HFF-Myc (cell line): ENCODE measurements at regions not wholly inside any gene's neighbourhood (a gene's known extent, or its start where the extent isn't known, plus 50 kb on each side); places are given as distances from the start of the nearest gene placed in this dataset.

Experiments used
- DNase-seq: peaks from one replicate; pipeline ENCODE4 v3.0.0-alpha.2; 2011; ENCODE audit warnings: low read depth; ENCODE audit errors: extremely low read depth
- H3K4me3 ChIP-seq: replicated peaks from 2 replicates; pipeline ENCODE4 v1.5.1; 2011; ENCODE audit warnings: low read depth, mild to moderate bottlenecking, control low read depth, low read length
- TF ChIP-seq, protein P1 (sequence below): IDR thresholded peaks from 2 replicates; pipeline ENCODE4 v1.5.1; 2012; ENCODE audit warnings: mild to moderate bottlenecking, low read depth, low read length, control low read depth; ENCODE audit errors: missing control alignments

DNA sequence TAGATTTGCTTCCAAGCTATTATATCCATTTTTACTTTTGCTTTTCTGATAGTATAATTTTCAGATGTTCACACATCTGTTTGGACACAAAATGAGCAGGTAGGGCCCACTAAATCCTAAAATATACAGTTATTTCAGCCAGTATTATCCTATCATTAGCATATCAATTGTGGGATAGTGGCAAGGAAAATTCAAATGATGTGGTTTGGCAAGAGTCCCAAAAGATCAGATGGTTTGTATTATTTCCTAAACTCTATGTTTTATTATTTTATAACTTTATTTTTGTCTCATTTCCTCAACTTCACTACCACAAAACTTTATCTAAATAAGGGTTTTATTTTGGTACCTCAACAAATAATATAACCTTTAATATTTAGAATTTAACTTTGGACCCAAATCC is 1659.6 kb downstream of the NCAM2 start:
- no peak overlapping the region for H3K4me3 ChIP-seq
- TF ChIP-seq, protein P1, sequence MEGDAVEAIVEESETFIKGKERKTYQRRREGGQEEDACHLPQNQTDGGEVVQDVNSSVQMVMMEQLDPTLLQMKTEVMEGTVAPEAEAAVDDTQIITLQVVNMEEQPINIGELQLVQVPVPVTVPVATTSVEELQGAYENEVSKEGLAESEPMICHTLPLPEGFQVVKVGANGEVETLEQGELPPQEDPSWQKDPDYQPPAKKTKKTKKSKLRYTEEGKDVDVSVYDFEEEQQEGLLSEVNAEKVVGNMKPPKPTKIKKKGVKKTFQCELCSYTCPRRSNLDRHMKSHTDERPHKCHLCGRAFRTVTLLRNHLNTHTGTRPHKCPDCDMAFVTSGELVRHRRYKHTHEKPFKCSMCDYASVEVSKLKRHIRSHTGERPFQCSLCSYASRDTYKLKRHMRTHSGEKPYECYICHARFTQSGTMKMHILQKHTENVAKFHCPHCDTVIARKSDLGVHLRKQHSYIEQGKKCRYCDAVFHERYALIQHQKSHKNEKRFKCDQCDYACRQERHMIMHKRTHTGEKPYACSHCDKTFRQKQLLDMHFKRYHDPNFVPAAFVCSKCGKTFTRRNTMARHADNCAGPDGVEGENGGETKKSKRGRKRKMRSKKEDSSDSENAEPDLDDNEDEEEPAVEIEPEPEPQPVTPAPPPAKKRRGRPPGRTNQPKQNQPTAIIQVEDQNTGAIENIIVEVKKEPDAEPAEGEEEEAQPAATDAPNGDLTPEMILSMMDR: no peak
- DNase-seq: no peak

DNA sequence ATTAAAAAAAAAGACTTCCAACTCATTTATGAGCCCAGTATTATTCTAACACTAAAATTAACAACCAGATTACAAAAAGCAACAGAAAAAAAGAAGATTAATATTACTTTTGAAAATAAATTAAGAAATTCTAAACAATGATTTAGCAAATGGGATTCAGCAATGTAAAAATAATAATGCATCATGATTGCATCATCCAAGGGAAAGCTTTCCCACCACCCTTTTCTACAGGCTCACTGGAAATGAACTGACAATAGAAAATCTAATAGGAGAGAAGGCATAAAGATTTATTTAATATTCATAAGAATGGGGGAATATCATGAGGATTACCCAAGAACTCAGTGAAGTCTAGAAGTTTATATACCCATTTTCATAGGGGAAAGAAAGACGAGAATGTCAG is 1671.9 kb downstream of the NCAM2 start:
- TF ChIP-seq, protein P1: no peak
- H3K4me3 ChIP-seq: no peak overlapping the region
- no peak for DNase-seq

GRCh38 chr21:22679207-22679606 is 1681.0 kb downstream of the NCAM2 start:
- DNase-seq: no peak
- TF ChIP-seq, protein P1: no peak
- no peak overlapping the region for H3K4me3 ChIP-seq

DNA sequence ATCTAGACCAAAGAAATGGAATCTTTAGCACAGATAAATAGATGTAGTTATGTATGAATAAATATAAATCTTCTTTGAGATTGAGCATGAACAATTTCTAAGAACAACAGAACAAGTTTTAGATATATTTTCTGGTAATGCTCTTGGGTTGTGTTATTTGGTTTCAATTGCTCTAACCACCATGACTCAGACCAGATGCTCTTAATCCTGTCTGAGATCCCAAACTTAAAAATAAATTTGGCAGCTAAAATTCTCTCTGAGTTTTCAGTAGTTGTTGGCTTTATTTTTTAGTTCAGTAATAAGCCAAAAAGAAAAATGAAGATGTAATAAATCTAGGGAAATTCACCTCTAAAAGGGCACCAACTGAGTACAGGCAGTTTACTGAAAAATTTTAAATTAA is 1693.4 kb downstream of the NCAM2 start:
- TF ChIP-seq, protein P1: no peak
- no peak overlapping the region for H3K4me3 ChIP-seq
- DNase-seq: no peak

GRCh38 chr21:22703521-22703920 is 1705.3 kb downstream of the NCAM2 start:
- TF ChIP-seq, protein P1: no peak
- DNase-seq: no peak
- no peak overlapping the region for H3K4me3 ChIP-seq

DNA sequence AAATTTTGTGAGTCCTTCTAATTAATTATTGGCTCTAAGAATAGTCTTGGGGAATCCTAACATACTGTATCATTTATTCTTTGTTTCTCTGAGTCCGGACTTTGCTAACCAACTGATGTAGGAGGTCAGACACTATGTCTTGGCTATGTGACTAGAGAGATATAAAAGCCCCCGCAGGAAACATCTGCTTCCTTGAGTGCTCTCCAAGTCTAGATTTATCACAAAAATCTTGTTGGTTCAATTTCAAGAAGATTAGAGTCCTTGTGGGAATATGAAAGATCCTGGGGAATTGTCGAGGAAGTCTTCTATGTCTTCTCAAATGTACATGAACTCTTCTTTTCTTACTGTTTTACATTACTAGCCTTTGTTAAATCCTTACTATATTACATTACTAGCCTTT is 1712.5 kb downstream of the NCAM2 start:
- TF ChIP-seq, protein P1: no peak
- DNase-seq: no peak

DNA sequence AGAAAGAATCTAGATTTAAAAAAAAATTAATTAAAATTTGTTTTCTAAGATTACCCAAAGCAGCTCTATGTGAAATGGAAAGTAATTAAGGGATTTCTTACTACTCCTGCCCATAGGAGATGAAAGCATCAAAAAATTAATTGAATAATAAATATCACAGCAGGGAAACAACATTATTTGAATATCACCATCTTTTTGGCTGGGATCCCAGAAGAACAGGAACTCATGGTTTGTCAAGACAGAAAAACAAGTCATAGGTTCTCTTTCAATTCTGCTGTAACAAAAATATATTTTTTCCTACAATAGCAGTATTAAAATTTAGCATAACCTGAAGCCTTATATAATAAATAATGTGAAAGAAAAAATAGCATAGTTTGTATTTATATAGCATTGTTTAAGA is 1713.4 kb downstream of the NCAM2 start:
- DNase-seq: no peak
- H3K4me3 ChIP-seq: no peak overlapping the region
- TF ChIP-seq, protein P1: no peak

More for the DNA sequence above, 1712.5 kb downstream of the NCAM2 start:
- no peak overlapping the region for H3K4me3 ChIP-seq
